Activated CD4-positive, alpha-beta T cell treated with anti-CD3 and anti-CD28 coated beads, Interleukin-2, amount 10 ng/mL, durations not matched to agents 24 days and 14 days (primary cell): ENCODE measurements at regions not wholly inside any gene's neighbourhood (a gene's known extent, or its start where the extent isn't known, plus 50 kb on each side); places are given as distances from the start of the nearest gene placed in this dataset.

Source experiments
- DNase-seq: peaks from one replicate; pipeline ENCODE4 v3.0.0; 2022
- H3K27ac Mint-ChIP-seq: one replicate; pipeline ENCODE4 v1.8.0; 2022; ENCODE audit warnings: mild to moderate bottlenecking, mixed read lengths
- H3K27me3 Mint-ChIP-seq: one replicate; pipeline ENCODE4 v1.8.0; 2022; ENCODE audit warnings: mixed read lengths
- H3K36me3 Mint-ChIP-seq: one replicate; pipeline ENCODE4 v1.8.0; 2022; ENCODE audit warnings: low read depth, mild to moderate bottlenecking, mixed read lengths
- H3K4me1 Mint-ChIP-seq: one replicate; pipeline ENCODE4 v1.8.0; 2021; ENCODE audit warnings: mixed read lengths
- H3K4me3 Mint-ChIP-seq: one replicate; pipeline ENCODE4 v1.8.0; 2022; ENCODE audit warnings: mild to moderate bottlenecking, moderate library complexity, mixed read lengths
- H3K9me3 Mint-ChIP-seq: one replicate; pipeline ENCODE4 v1.8.0; 2021; ENCODE audit warnings: mixed read lengths
- intact Hi-C: fragments of 100-400 bp; cut with micrococcal nuclease; formaldehyde crosslinking; loops from one replicate; pipeline ENCODE4 v1.15.1; 2023

DNA sequence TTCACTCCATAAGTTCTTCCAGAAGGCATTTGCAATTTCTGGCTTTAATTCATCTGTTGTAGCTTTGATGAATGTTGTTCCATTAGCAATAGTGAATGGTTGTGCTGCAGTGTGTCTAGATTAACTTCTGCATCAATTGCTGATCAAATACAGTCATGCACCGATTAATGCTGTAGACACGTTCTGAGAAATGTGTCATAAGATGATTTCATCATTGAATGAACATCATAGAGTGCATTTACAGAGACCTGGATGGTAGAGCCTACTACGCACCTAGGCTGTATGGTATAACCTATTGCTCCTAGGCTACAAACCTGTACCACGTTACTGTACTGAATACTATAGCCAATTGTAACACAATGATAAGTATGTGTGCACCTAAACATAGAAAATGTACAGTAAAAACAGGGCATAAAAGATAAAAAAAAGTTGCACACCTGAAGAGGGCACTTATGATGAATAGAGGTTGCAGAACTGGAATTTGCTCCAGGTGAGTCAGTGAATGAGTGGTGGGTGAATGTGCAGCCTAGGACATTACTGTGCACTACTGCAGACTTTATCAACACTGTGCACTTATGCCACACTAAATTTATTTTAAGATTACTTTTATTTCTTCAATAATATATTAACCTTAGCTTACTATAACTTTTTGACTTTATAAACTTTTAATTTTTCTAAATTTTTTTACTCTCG lies 170.7 kb downstream of the HERPUD2 start:
- H3K36me3 Mint-ChIP-seq: no peaks in the 10 kb centered on the region
- peaks cover 14% of the 10 kb centered on the region for H3K27me3 Mint-ChIP-seq
- H3K4me3 Mint-ChIP-seq: no peak overlapping the region
- H3K27ac Mint-ChIP-seq: no peak overlapping the region
- H3K9me3 Mint-ChIP-seq: no peaks in the 10 kb centered on the region
- no peaks in the 10 kb centered on the region for H3K4me1 Mint-ChIP-seq
- intact Hi-C loops: loop anchor here (5.0 kb wide), 2 partner anchors 847 to 1202 kb away; no protein-coding TSS in a partner anchor
- no peak for DNase-seq

DNA sequence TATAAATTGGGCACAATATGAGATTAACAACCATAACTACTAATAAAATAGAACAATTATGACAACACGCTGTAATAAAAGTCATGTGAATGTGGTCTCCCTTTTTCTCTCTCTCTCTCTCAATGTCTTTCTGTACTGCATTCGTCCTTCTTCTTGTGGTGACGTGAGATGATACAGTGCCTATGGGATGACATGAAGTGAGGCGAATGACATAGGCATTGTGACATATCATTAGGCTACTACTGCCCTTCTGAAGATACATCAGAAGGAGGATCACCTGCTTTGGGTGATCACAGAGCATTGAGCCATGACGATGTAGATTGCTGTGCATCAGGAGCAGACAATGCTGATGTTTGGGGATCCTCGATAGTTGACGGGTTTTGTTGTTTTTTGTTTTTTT lies 171.6 kb downstream of the HERPUD2 start:
- H3K9me3 Mint-ChIP-seq: no peaks in the 10 kb centered on the region
- intact Hi-C loops: loop anchor here (5.0 kb wide), 2 partner anchors 846 to 1201 kb away; no protein-coding TSS in a partner anchor
- H3K27ac Mint-ChIP-seq: no peak overlapping the region
- H3K4me3 Mint-ChIP-seq: no peak overlapping the region
- H3K36me3 Mint-ChIP-seq: no peaks in the 10 kb centered on the region
- no peaks in the 10 kb centered on the region for H3K4me1 Mint-ChIP-seq
- H3K27me3 Mint-ChIP-seq: peaks cover 15% of the 10 kb centered on the region
- no peak for DNase-seq

GRCh38 chr7:35522697-35523096 lies 172.2 kb downstream of the HERPUD2 start:
- DNase-seq: no peak
- no peaks in the 10 kb centered on the region for H3K4me1 Mint-ChIP-seq
- H3K9me3 Mint-ChIP-seq: no peaks in the 10 kb centered on the region
- no peak overlapping the region for H3K4me3 Mint-ChIP-seq
- H3K27me3 Mint-ChIP-seq: peaks cover 17% of the 10 kb centered on the region
- intact Hi-C loops: loop anchor here (5.0 kb wide), 2 partner anchors 845 to 1200 kb away; no protein-coding TSS in a partner anchor
- H3K27ac Mint-ChIP-seq: no peak overlapping the region
- no peaks in the 10 kb centered on the region for H3K36me3 Mint-ChIP-seq

DNA sequence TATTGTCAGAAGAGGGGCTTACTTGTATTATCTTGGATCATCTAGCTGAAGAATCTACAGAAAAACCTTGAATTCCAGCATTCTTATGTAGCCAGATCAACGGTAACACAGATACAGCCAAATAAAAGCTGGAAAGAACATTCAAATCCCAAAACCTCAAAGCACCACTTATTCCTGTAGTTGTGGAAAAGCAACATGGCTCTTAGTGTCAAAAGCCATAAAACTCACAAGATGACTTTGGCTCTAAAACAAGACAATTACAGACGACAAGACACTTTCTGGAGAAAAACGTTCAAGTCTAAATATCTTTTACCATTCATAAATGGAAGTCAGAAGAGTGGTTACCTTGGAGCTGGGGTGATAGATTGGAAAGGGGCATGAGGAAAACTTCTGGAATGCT lies 173.0 kb downstream of the HERPUD2 start:
- Mint-ChIP-seq H3K4me1 (no peaks in the 10 kb centered on the region), H3K27ac (no peak overlapping the region), H3K4me3 (no peak overlapping the region), H3K9me3 (no peaks in the 10 kb centered on the region), H3K36me3 (no peaks in the 10 kb centered on the region), H3K27me3 (peaks cover 17% of the 10 kb centered on the region)
- intact Hi-C loops: loop anchor here (2.0 to 5.0 kb wide), 3 partner anchors 335 to 1200 kb away; no protein-coding TSS in a partner anchor
- no peak for DNase-seq

- no peaks in the 10 kb centered on the region for H3K36me3 Mint-ChIP-seq
- H3K9me3 Mint-ChIP-seq: no peaks in the 10 kb centered on the region
- no peak for DNase-seq
- peaks cover 17% of the 10 kb centered on the region for H3K27me3 Mint-ChIP-seq
- no peak overlapping the region for H3K4me3 Mint-ChIP-seq
- H3K27ac Mint-ChIP-seq: no peak overlapping the region
- intact Hi-C loops: loop anchor here (1.0 to 5.0 kb wide), 4 partner anchors 96 to 1199 kb away; no protein-coding TSS in a partner anchor
- H3K4me1 Mint-ChIP-seq: no peaks in the 10 kb centered on the region
These were observed 173.9 kb downstream of the HERPUD2 start for GRCh38 chr7:35520810-35521625.

- Mint-ChIP-seq H3K27ac (no peak overlapping the region), H3K36me3 (no peaks in the 10 kb centered on the region), H3K9me3 (no peaks in the 10 kb centered on the region), H3K4me3 (no peak overlapping the region), H3K27me3 (peaks cover 17% of the 10 kb centered on the region), H3K4me1 (no peaks in the 10 kb centered on the region)
- intact Hi-C loops: loop anchor here (1.0 to 5.0 kb wide), 4 partner anchors 95 to 1198 kb away; no protein-coding TSS in a partner anchor
- peak; percentile 90 for DNase-seq
These were observed 174.7 kb downstream of the HERPUD2 start for GRCh38 chr7:35519971-35520809.

- H3K27me3 Mint-ChIP-seq: peaks cover 14% of the 10 kb centered on the region
- H3K9me3 Mint-ChIP-seq: no peaks in the 10 kb centered on the region
- H3K4me1 Mint-ChIP-seq: no peaks in the 10 kb centered on the region
- intact Hi-C loops: no loop called here
- H3K27ac Mint-ChIP-seq: no peak overlapping the region
- H3K4me3 Mint-ChIP-seq: no peak overlapping the region
- DNase-seq: no peak
- H3K36me3 Mint-ChIP-seq: no peaks in the 10 kb centered on the region
These were observed 176.2 kb downstream of the HERPUD2 start for GRCh38 chr7:35518767-35519166.

GRCh38 chr7:35516498-35516897 lies 178.4 kb downstream of the HERPUD2 start:
- Mint-ChIP-seq H3K4me3 (no peak overlapping the region), H3K9me3 (no peaks in the 10 kb centered on the region), H3K36me3 (no peaks in the 10 kb centered on the region), H3K4me1 (no peaks in the 10 kb centered on the region), H3K27me3 (peaks cover 16% of the 10 kb centered on the region), H3K27ac (no peak overlapping the region)
- intact Hi-C loops: no loop called here
- no peak for DNase-seq

- intact Hi-C loops: no loop called here
- no peak for DNase-seq
- peaks cover 13% of the 10 kb centered on the region for H3K27me3 Mint-ChIP-seq
- no peak overlapping the region for H3K27ac Mint-ChIP-seq
- no peaks in the 10 kb centered on the region for H3K9me3 Mint-ChIP-seq
- no peaks in the 10 kb centered on the region for H3K36me3 Mint-ChIP-seq
- no peaks in the 10 kb centered on the region for H3K4me1 Mint-ChIP-seq
- H3K4me3 Mint-ChIP-seq: no peak overlapping the region
These were observed 181.1 kb downstream of the HERPUD2 start for GRCh38 chr7:35513828-35514227.

DNA sequence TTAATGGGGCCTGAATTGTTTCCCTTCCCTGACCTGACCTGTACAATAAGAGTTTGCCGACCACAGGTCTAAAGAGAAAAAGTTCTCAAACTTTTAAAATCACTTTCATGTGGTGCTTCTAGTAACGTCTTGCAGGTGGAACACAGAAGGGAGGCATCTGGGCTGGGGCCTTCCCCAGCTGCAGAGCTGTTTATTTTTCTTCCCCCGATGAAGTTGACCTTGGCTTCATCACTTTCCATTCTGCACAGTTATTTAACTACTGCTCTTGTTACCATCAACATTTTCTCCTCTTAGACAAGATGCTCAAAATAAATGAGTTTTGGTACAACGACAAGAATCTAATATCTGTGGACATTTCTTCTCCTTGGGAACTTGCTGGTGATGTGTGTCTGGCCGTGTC lies 181.7 kb downstream of the HERPUD2 start:
- Mint-ChIP-seq H3K9me3 (no peaks in the 10 kb centered on the region), H3K27me3 (peaks cover 12% of the 10 kb centered on the region), H3K4me1 (no peaks in the 10 kb centered on the region), H3K4me3 (no peak overlapping the region), H3K36me3 (no peaks in the 10 kb centered on the region), H3K27ac (no peak overlapping the region)
- intact Hi-C loops: no loop called here
- DNase-seq: no peak

DNA sequence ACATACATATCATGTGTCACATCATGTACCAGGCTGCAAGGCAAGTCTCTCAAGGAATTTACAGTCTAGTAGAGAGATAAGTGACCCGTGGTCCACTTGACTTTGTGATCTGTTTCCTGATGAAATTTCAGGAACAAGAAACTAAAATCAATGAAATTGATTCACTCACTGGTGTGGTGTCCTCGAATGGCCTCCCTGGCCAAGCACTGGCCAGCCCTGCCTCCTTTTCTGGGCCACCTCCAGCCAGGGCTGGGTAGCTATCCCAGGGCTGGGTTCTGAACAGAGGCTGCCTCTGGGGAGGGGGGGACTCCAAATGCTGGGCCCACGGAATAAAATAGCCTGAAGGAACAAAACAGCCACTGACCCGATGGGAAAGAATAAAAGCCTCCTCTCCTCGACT lies 182.2 kb downstream of the HERPUD2 start:
- H3K4me1 Mint-ChIP-seq: no peaks in the 10 kb centered on the region
- intact Hi-C loops: no loop called here
- no peak overlapping the region for H3K4me3 Mint-ChIP-seq
- no peaks in the 10 kb centered on the region for H3K9me3 Mint-ChIP-seq
- no peak for DNase-seq
- H3K27ac Mint-ChIP-seq: no peak overlapping the region
- peaks cover 10% of the 10 kb centered on the region for H3K27me3 Mint-ChIP-seq
- no peaks in the 10 kb centered on the region for H3K36me3 Mint-ChIP-seq

DNA sequence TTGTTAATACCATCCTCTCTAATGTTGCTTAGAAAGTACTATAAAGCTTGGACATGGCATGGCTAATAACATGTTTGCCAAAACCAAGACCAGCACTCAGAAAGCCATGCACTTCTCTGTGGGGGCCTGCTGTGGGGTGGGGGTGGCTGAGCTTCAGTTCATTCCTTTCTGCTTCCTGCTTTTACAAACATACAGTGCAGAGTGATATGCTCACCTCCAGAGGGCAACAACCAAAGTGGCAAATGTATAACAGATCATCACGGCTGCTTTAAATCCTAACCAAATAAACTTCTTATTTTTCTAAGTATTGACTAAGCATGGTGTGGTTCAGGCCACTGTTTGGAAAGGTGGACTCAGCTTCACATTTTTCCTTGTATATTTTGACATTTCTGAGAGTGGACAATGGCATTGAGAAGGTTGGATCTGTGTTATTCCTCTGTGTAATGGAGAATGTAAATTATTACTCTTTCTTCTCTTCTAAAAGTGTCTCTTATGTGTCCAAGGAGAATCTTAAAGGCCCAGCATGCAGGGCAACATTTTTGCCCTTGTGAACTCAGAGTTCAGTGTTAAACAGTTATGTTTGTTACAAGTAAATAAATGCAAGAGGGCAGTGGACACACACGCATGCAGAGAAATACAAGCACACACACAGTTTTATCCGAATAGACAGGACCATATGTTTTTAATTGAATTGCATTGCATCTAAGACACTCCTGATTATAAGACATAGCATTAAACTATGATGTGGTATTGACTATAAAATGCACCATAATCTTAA lies 186.1 kb downstream of the HERPUD2 start:
- Mint-ChIP-seq H3K9me3 (no peaks in the 10 kb centered on the region), H3K36me3 (no peaks in the 10 kb centered on the region), H3K4me1 (no peaks in the 10 kb centered on the region), H3K27ac (no peak overlapping the region), H3K4me3 (no peak overlapping the region), H3K27me3 (peaks cover 10% of the 10 kb centered on the region)
- intact Hi-C loops: no loop called here
- no peak for DNase-seq

GRCh38 chr7:35505066-35505465 lies 189.9 kb downstream of the HERPUD2 start:
- no peak for DNase-seq
- H3K4me1 Mint-ChIP-seq: no peaks in the 10 kb centered on the region
- H3K36me3 Mint-ChIP-seq: no peaks in the 10 kb centered on the region
- no peak overlapping the region for H3K27ac Mint-ChIP-seq
- intact Hi-C loops: no loop called here
- peaks cover 3% of the 10 kb centered on the region for H3K27me3 Mint-ChIP-seq
- H3K4me3 Mint-ChIP-seq: no peak overlapping the region
- H3K9me3 Mint-ChIP-seq: no peaks in the 10 kb centered on the region
